ENCODE measurements at regions not wholly inside any gene's neighbourhood (a gene's known extent, or its start where the extent isn't known, plus 50 kb on each side); places are given as distances from the start of the nearest gene placed in this dataset.

GRCh38 chr5:13480834-13481233 lies 463.7 kb downstream of the DNAH5 start:
- no peak overlapping the region for H3K27ac Mint-ChIP-seq
- no peaks in the 10 kb centered on the region for H3K36me3 Mint-ChIP-seq (ENCODE audit: low read depth)
- peaks cover 15% of the 10 kb centered on the region for H3K27me3 Mint-ChIP-seq (ENCODE audit: low read depth)
- H3K4me1 Mint-ChIP-seq: no peaks in the 10 kb centered on the region
- H3K4me3 Mint-ChIP-seq: no peak overlapping the region
- TF ChIP-seq, protein P1, sequence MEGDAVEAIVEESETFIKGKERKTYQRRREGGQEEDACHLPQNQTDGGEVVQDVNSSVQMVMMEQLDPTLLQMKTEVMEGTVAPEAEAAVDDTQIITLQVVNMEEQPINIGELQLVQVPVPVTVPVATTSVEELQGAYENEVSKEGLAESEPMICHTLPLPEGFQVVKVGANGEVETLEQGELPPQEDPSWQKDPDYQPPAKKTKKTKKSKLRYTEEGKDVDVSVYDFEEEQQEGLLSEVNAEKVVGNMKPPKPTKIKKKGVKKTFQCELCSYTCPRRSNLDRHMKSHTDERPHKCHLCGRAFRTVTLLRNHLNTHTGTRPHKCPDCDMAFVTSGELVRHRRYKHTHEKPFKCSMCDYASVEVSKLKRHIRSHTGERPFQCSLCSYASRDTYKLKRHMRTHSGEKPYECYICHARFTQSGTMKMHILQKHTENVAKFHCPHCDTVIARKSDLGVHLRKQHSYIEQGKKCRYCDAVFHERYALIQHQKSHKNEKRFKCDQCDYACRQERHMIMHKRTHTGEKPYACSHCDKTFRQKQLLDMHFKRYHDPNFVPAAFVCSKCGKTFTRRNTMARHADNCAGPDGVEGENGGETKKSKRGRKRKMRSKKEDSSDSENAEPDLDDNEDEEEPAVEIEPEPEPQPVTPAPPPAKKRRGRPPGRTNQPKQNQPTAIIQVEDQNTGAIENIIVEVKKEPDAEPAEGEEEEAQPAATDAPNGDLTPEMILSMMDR (IDR thresholded peaks at IDR 0.05; ENCODE audit: unreplicated experiment in 3 of 3): no peak
- no peaks in the 10 kb centered on the region for H3K9me3 Mint-ChIP-seq

GRCh38 chr5:13478831-13479465 lies 465.5 kb downstream of the DNAH5 start:
- H3K27me3 Mint-ChIP-seq (ENCODE audit: low read depth): peaks cover 18% of the 10 kb centered on the region
- H3K27ac Mint-ChIP-seq: no peak overlapping the region
- TF ChIP-seq, protein P1 (IDR thresholded peaks at IDR 0.05; ENCODE audit: unreplicated experiment in 3 of 3): peak; percentile 48 to 64 (median 51)
- no peaks in the 10 kb centered on the region for H3K9me3 Mint-ChIP-seq
- H3K4me3 Mint-ChIP-seq: no peak overlapping the region
- H3K36me3 Mint-ChIP-seq (ENCODE audit: low read depth): no peaks in the 10 kb centered on the region
- H3K4me1 Mint-ChIP-seq: no peaks in the 10 kb centered on the region

DNA sequence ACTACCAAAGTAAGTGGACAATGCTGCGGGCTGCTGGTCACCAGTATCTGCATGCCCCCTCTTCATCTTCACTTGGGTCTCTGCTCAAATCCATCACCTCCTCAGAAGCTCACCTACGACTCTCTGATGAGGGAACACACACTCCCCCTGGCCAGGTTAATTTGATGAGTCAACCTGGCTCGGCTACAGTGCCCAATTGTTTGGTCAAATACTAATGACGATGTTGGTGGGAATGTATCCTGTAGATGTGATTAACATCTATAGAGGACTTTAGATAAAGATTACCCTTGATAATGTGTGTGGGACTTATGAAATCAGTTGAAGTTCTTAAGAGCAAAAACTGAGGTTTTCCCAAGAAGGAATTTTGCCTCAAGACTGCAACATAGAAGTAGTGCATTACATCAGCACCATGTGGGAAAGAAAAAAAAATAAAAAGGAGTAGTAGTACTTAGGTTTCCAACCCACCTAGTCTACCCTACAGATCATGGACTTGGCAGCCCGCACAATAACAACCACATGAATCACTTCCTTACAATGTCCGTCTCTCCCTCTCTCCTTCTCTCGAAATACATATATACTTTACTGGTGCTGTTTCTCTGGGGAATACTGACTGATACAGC lies 467.3 kb downstream of the DNAH5 start:
- Mint-ChIP-seq H3K27me3 (ENCODE audit: low read depth) (peaks cover 18% of the 10 kb centered on the region), H3K9me3 (no peaks in the 10 kb centered on the region), H3K4me1 (no peaks in the 10 kb centered on the region), H3K36me3 (ENCODE audit: low read depth) (no peaks in the 10 kb centered on the region), H3K27ac (no peak overlapping the region), H3K4me3 (no peak overlapping the region)
- TF ChIP-seq, protein P1 (IDR thresholded peaks at IDR 0.05; ENCODE audit: unreplicated experiment in 3 of 3): no peak

DNA sequence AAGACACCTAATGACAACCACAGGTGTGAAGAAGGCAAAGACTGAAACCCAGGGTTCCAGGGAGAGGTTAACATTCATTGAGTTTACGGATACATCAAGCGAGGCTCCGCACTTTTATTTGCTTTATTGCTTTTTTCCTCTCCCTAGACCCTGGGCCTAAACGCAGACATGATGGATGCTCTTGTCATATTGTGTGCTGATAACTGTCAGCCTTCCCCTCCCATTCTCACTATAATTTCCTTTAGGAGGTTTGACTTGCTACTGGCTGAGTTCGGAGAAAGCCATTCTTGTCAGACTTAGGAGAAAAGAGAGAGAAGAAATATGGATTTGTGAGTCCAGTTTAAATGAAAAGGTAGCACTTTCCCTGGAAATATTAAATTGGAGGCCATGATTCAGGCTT lies 471.6 kb downstream of the DNAH5 start:
- Mint-ChIP-seq H3K4me1 (no peaks in the 10 kb centered on the region), H3K27ac (no peak overlapping the region), H3K4me3 (no peak overlapping the region), H3K27me3 (ENCODE audit: low read depth) (peaks cover 4% of the 10 kb centered on the region), H3K9me3 (no peaks in the 10 kb centered on the region), H3K36me3 (ENCODE audit: low read depth) (no peaks in the 10 kb centered on the region)
- TF ChIP-seq, protein P1 (IDR thresholded peaks at IDR 0.05; ENCODE audit: unreplicated experiment in 3 of 3): no peak

GRCh38 chr5:13470975-13471374 lies 473.5 kb downstream of the DNAH5 start:
- H3K27ac Mint-ChIP-seq: no peak overlapping the region
- TF ChIP-seq, protein P1 (IDR thresholded peaks at IDR 0.05; ENCODE audit: unreplicated experiment in 3 of 3): no peak
- no peaks in the 10 kb centered on the region for H3K4me1 Mint-ChIP-seq
- peaks cover 6% of the 10 kb centered on the region for H3K27me3 Mint-ChIP-seq (ENCODE audit: low read depth)
- no peaks in the 10 kb centered on the region for H3K36me3 Mint-ChIP-seq (ENCODE audit: low read depth)
- H3K4me3 Mint-ChIP-seq: no peak overlapping the region
- H3K9me3 Mint-ChIP-seq: peaks cover 2% of the 10 kb centered on the region

DNA sequence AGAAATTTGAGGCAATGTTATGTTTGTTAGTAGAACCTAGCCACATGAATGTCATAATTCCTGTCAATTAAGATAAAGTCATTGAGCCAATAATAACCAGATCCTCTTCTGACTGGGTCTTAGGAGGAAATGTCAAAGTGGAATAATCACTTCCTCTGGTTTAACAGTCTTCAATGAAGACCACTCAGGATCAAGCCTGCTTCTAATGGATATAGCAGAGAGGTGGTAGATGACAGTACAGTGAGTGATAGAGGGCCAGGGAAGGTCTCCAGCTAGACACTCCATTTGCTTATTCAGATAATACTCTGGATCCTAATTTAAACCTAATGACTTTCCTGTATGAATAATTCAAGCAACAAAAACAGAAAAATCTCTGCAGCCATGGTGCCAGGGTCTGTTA lies 474.2 kb downstream of the DNAH5 start:
- Mint-ChIP-seq H3K4me3 (no peak overlapping the region), H3K27me3 (ENCODE audit: low read depth) (peaks cover 6% of the 10 kb centered on the region), H3K36me3 (ENCODE audit: low read depth) (no peaks in the 10 kb centered on the region), H3K27ac (no peak overlapping the region), H3K9me3 (peaks cover 2% of the 10 kb centered on the region), H3K4me1 (no peaks in the 10 kb centered on the region)
- TF ChIP-seq, protein P1 (IDR thresholded peaks at IDR 0.05; ENCODE audit: unreplicated experiment in 3 of 3): no peak

Data from nephron (organoid).